DND-41 (cell line): ENCODE measurements at regions not wholly inside any gene's neighbourhood (a gene's known extent, or its start where the extent isn't known, plus 50 kb on each side); places are given as distances from the start of the nearest gene placed in this dataset.

Experiments
- ATAC-seq: fragments of 200-7000 bp; cut with Tn5 transposase; 3 replicates; pipeline ENCODE4 v1.9.1; 2021; ENCODE audit warnings: low read depth; ENCODE audit not compliant: insufficient read depth
- DNase-seq: peaks from one replicate; pipeline ENCODE4 v3.0.0-alpha.2; 2020
- H2AFZ ChIP-seq: 2 replicates; pipeline ENCODE4 v1.6.0; 2012; ENCODE audit warnings: low read depth, low read length
- H3K27ac ChIP-seq: 2 replicates; pipeline ENCODE4 v1.5.1; 2012; ENCODE audit warnings: low read length, inconsistent platforms
- H3K27me3 ChIP-seq: fragments of 200-600 bp; sonication (generic); 2 replicates; pipeline ENCODE4 v1.6.0; 2012; ENCODE audit warnings: low read length, mild to moderate bottlenecking, inconsistent platforms; ENCODE audit not compliant: insufficient read depth, poor library complexity
- H3K36me3 ChIP-seq: 2 replicates; pipeline ENCODE4 v1.5.1; 2012; ENCODE audit warnings: low read length, inconsistent platforms; ENCODE audit not compliant: insufficient read depth
- H3K4me1 ChIP-seq: 2 replicates; pipeline ENCODE4 v1.5.1; 2012; ENCODE audit warnings: mild to moderate bottlenecking, low read length; ENCODE audit not compliant: insufficient read depth
- H3K4me2 ChIP-seq: 2 replicates; pipeline ENCODE4 v1.6.0; 2012; ENCODE audit warnings: mild to moderate bottlenecking, moderate library complexity, low read length, inconsistent platforms; ENCODE audit not compliant: insufficient read depth
- H3K4me3 ChIP-seq, 2 experiments: fragments of 200-600 bp in 1 of 2; shearing (Covaris generic) in 1 of 2; 2 replicates each; pipeline ENCODE4 v1.5.1; 2012 to 2016; ENCODE audit warnings: inconsistent platforms in 2 of 2, low read length in 2 of 2, mild to moderate bottlenecking in 2 of 2, low read depth in 1 of 2, moderate library complexity in 1 of 2
- H3K79me2 ChIP-seq: 2 replicates; pipeline ENCODE4 v1.6.0; 2012; ENCODE audit warnings: low read length, inconsistent platforms; ENCODE audit not compliant: insufficient read depth
- H3K9ac ChIP-seq: 2 replicates; pipeline ENCODE4 v1.6.0; 2012; ENCODE audit warnings: low read depth, mild to moderate bottlenecking, inconsistent platforms, low read length, moderate library complexity
- H3K9me3 ChIP-seq: 2 replicates; pipeline ENCODE4 v1.5.1; 2012; ENCODE audit warnings: low read length, moderate library complexity, mild to moderate bottlenecking, inconsistent platforms; ENCODE audit not compliant: insufficient read depth, severe bottlenecking
- H4K20me1 ChIP-seq: 2 replicates; pipeline ENCODE4 v1.6.0; 2012; ENCODE audit warnings: low read length; ENCODE audit not compliant: insufficient read depth
- EZH2 ChIP-seq: IDR thresholded peaks from 3 replicates; pipeline ENCODE4 v1.6.1; 2012; ENCODE audit warnings: borderline replicate concordance, low read depth, mild to moderate bottlenecking, moderate library complexity, low read length, inconsistent platforms; ENCODE audit not compliant: severe bottlenecking
- TF ChIP-seq, protein P1 (sequence below): IDR thresholded peaks from 2 replicates; pipeline ENCODE4 v1.5.1; 2012; ENCODE audit warnings: borderline replicate concordance, low read length, moderate library complexity, mild to moderate bottlenecking; ENCODE audit not compliant: poor library complexity, severe bottlenecking; ENCODE audit errors: extremely low read depth

DNA sequence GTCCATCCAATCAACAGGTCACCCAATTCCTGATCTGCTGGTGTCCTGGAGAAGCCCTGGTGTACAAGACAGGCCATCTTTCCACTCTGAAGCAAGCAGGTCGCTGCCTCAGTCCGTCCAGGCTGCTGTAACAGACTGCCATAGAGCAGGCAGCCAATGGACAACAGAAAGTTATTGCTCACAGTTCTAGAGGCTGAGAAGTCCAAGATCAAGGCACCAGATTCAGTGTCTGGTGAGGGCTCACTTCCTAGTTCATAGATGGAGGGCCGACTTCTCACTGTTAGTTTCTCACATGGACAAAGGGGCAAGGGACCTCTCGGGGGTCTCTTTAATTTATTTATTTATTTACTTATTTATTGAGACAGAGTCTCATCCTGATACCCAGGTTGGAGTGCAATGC is 74.8 kb downstream of the CD24 start:
- Histone ChIP-seq H4K20me1 (no peaks in the 10 kb centered on the region), H3K27me3 (peaks cover 3% of the 10 kb centered on the region), H3K79me2 (no peaks in the 10 kb centered on the region), H3K4me1 (no peaks in the 10 kb centered on the region), H2AFZ (no peak overlapping the region), H3K4me2 (no peak overlapping the region), H3K36me3 (no peaks in the 10 kb centered on the region), H3K27ac (no peak overlapping the region), H3K9me3 (no peaks in the 10 kb centered on the region), H3K9ac (no peak overlapping the region), H3K4me3 (no peak overlapping the region)
- ATAC-seq (no peak), DNase-seq (no peak)
- TF ChIP-seq, protein P1, sequence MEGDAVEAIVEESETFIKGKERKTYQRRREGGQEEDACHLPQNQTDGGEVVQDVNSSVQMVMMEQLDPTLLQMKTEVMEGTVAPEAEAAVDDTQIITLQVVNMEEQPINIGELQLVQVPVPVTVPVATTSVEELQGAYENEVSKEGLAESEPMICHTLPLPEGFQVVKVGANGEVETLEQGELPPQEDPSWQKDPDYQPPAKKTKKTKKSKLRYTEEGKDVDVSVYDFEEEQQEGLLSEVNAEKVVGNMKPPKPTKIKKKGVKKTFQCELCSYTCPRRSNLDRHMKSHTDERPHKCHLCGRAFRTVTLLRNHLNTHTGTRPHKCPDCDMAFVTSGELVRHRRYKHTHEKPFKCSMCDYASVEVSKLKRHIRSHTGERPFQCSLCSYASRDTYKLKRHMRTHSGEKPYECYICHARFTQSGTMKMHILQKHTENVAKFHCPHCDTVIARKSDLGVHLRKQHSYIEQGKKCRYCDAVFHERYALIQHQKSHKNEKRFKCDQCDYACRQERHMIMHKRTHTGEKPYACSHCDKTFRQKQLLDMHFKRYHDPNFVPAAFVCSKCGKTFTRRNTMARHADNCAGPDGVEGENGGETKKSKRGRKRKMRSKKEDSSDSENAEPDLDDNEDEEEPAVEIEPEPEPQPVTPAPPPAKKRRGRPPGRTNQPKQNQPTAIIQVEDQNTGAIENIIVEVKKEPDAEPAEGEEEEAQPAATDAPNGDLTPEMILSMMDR: no peak
- TF ChIP-seq EZH2: no peak

DNA sequence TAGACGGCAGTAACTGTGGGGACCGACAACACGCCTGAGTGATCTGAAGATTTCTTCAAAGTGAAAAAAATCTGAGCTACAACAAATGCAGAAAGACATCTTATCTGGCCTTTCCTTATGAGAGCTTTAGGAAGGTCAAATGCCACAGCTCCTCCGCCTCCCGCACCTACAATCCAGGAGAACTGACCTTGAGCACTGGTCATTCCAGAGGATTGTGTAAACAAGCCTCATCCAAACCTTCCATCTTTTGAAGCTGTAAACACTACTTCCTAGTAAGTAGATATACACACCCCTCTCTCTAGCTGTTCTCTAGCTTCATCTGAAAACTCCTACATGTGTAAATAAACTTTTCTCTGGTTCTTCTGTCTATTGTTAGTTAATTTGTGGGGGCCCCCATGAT is 76.9 kb downstream of the CD24 start:
- no peak overlapping the region for H3K9ac ChIP-seq
- no peaks in the 10 kb centered on the region for H3K9me3 ChIP-seq
- H3K79me2 ChIP-seq: no peaks in the 10 kb centered on the region
- H3K4me1 ChIP-seq: no peaks in the 10 kb centered on the region
- no peak for TF ChIP-seq EZH2
- TF ChIP-seq, protein P1: no peak
- no peaks in the 10 kb centered on the region for H4K20me1 ChIP-seq
- ATAC-seq: no peak
- DNase-seq: no peak
- H3K27me3 ChIP-seq: peaks cover 3% of the 10 kb centered on the region
- H3K27ac ChIP-seq: no peak overlapping the region
- no peak overlapping the region for H3K4me2 ChIP-seq
- H2AFZ ChIP-seq: no peak overlapping the region
- H3K36me3 ChIP-seq: no peaks in the 10 kb centered on the region
- H3K4me3 ChIP-seq: no peak overlapping the region

DNA sequence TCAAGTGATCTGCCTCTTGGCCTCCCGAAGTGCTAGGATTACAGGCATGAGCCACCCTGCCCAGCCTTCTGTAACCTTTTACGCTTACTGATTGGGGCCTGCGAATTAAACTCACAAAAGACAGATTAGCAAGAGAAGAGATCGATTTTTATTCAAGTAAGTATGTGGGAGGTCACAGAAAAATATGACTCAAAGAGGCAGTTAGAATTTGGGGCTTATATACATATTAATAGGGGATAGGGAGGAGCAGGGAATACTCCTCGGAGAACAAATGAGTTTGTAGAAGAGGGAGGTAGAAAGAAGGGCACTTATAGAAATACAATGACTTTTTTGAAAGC is 78.9 kb downstream of the CD24 start:
- DNase-seq: no peak
- H3K27me3 ChIP-seq: peaks cover 3% of the 10 kb centered on the region
- H3K27ac ChIP-seq: no peak overlapping the region
- H3K36me3 ChIP-seq: no peaks in the 10 kb centered on the region
- no peak overlapping the region for H2AFZ ChIP-seq
- no peaks in the 10 kb centered on the region for H3K79me2 ChIP-seq
- no peak overlapping the region for H3K4me3 ChIP-seq
- no peaks in the 10 kb centered on the region for H4K20me1 ChIP-seq
- TF ChIP-seq, protein P1: no peak
- no peak for TF ChIP-seq EZH2
- H3K4me2 ChIP-seq: no peak overlapping the region
- ATAC-seq: no peak
- no peaks in the 10 kb centered on the region for H3K4me1 ChIP-seq
- no peak overlapping the region for H3K9ac ChIP-seq
- H3K9me3 ChIP-seq: no peaks in the 10 kb centered on the region

DNA sequence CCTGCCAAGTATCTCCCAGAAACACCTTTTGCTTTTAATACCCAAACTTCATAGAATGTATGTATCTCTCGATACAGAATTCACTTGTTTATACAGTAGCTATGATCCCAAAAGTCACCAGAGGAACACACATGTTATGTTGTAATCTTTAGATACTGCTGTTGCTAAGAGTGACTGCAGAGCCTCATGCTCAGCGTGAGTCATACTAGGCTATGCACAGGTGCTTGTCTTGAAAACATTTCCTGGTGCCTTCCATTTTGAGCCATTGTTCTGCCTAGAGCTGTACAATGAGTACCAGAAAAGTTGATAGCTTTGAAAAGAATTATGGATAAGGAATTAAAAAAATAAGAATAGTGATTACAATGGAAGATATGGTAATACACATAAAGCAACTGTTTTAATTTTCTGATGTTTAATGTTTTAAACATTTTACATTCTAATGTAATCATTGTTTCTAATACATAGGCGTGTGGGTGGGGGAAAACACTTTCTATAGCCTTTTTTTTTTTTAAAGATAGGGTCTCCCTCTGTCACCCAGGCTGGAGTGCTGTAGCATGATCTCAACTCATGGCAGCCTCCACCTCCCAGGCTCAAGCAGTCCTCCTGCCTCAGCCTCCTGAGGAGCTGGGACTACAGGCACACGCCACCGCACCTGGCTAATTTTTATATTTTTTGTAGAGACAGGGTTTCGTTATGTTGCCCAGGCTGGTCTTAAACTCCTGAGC is 79.4 kb downstream of the CD24 start:
- Histone ChIP-seq H3K4me3 (no peak overlapping the region), H3K27ac (no peak overlapping the region), H3K36me3 (no peaks in the 10 kb centered on the region), H3K9me3 (no peaks in the 10 kb centered on the region), H4K20me1 (no peaks in the 10 kb centered on the region), H3K4me2 (no peak overlapping the region), H3K9ac (no peak overlapping the region), H3K4me1 (no peaks in the 10 kb centered on the region), H3K79me2 (no peaks in the 10 kb centered on the region), H3K27me3 (peaks cover 3% of the 10 kb centered on the region), H2AFZ (no peak overlapping the region)
- ATAC-seq: no peak
- no peak for DNase-seq
- TF ChIP-seq EZH2: no peak
- TF ChIP-seq, protein P1: no peak
